GM21723 (cell line): ENCODE measurements at regions not wholly inside any gene's neighbourhood (a gene's known extent, or its start where the extent isn't known, plus 50 kb on each side); places are given as distances from the start of the nearest gene placed in this dataset.

Source experiments
- ATAC-seq: cut with Tn5 transposase; IDR thresholded peaks from one replicate; pipeline ENCODE4 v1.9.1; 2021; ENCODE audit warnings: mild to moderate bottlenecking, moderate library complexity; ENCODE audit not compliant: unreplicated experiment

DNA sequence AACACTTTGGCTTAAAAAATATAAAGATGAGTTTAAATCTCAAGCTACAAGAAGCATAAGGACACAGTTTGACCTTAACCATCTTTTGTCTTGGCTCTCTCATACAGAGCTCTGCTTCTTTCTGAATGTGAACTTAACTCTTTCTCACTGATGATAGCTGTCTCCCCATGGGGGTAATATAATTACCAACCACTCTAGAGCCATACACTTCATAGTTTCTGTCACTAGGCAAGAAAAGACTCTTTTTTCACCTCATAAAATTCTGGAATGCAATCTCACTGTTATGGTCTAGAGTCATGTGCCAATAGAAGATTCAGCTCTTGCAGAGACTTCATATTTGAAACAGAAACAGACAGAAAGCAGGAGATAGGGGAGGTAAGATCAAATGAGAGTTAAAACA is 481.7 kb upstream of the AGA start:
- ATAC-seq: no peak

DNA sequence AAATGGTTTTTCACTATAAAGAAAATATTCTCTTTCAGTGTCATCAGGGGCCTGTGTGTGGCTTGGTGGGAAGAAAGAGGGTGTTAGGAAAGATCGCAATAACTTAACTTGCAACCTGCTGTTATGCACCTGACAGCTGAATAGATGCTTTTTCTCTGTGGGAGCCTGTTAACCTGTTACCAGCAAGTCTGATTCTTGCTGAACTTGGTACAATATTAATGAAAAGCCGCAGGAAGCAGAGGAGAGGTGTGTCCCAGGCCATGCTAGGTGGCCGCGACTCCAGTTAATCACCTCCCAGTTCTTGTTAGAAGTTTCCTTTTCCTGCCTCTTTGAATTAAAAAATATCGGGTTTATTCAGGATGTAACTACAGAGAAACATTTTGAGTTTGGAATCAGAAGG is 494.8 kb upstream of the AGA start:
- no peak for ATAC-seq

DNA sequence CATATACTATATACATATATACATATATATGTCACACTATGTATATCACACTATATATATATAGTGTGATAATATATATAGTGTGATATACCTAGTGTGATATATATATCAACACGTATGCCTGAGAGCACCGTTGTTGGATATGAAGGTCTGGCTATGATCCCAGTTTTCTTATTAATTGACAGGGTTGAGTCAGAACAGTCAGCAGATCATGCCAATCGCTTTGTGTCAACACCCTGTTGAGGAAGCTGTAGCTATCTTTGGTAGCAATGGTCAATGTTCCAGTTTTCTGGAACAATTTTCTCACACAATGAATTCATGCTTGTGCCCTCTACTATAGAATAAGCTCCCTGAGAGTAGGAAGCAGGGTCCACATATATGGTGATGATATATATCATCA is 496.0 kb upstream of the AGA start:
- ATAC-seq: no peak

DNA sequence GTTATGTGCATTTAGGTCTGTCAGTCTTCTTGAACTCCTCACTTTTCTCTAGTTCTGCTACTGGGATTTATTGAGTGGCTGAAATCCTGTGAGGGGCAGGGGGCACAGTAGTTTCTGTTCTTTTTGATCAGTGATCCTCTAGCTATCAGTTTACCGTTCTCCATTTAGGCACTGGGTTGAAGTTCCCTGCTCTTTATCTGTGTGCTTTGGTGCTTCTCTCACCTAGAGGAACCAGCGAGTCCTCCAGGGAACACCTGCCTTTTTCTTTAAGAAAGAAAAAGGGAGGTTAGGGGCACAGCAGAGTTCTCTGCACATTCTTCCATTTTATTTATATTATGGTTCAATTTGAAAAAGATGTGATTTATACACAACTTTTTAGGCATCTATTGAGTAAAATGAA is 503.0 kb upstream of the AGA start:
- no peak for ATAC-seq

DNA sequence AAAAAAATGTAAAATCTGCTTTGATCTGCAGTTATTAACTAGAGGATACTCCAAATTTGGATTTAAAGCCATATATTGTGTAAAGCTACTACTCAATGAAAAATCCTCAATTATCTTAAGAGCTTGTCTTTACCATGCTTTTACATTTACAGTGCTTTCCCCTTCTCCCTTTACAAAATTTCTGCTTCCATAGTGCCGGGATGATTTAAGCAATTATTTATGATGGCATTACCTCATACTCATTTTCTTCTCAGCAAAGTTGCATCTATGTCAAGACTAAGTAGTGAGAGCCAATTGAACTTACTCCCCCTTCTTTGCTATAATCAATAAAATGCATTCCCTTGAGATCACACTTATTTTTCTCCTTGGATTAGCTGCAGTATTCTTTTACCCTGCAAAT is 505.4 kb upstream of the AGA start:
- ATAC-seq: no peak

DNA sequence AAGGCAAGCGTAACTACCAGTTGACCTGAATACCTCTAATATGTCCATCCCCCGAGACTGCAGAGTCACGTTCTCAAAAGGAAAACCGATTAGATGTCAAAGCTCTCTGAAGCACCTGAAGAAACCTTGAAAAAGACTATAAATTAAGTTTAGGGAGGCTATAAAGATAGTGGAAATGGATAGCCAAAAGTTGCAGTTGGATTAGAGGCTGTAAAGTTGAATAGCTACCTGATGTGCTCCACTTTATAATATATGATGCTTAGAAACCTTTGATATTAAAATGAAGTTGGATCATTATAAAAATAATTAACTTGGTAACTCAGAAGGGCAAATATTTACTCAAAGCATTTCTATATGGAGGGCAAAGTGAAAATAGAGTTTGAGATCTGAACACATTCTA is 506.6 kb upstream of the AGA start:
- no peak for ATAC-seq

DNA sequence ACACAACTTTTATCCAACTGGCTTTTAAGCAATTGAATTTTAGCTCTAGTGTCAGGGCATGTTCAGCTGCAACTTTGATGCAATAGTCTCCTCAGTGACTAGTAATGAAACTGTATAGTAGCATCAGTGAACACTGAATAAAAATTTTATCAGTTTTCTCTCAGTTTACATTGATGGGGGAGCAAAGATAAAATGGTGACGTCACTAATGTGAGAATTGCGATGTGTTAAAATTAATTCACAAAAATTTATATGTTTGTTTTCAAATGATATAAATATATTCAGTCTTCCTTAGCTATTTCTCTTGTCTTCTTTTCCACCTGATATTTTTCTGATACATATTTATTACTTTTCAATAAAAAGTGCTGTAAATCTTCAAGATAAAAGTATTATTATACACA is 508.8 kb upstream of the AGA start:
- ATAC-seq: no peak

DNA sequence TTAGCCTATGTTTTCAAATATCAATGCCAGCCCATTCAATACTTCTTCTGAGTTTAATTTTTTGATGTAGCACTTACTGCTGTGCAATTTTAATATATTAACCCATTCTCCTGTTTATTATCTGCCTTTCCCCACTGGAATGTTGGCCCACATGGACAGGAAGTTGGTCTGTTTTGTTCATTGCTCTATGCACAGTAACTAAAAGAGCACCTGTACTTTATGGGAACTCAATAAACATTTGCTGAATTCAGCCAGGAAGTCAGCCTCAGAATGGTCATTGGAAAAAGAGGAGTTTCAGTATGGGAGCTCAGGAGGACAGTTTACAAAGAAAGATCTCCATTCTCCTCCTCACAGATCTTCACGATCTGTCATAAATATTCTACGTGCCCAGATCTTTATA is 510.5 kb upstream of the AGA start:
- no peak for ATAC-seq

DNA sequence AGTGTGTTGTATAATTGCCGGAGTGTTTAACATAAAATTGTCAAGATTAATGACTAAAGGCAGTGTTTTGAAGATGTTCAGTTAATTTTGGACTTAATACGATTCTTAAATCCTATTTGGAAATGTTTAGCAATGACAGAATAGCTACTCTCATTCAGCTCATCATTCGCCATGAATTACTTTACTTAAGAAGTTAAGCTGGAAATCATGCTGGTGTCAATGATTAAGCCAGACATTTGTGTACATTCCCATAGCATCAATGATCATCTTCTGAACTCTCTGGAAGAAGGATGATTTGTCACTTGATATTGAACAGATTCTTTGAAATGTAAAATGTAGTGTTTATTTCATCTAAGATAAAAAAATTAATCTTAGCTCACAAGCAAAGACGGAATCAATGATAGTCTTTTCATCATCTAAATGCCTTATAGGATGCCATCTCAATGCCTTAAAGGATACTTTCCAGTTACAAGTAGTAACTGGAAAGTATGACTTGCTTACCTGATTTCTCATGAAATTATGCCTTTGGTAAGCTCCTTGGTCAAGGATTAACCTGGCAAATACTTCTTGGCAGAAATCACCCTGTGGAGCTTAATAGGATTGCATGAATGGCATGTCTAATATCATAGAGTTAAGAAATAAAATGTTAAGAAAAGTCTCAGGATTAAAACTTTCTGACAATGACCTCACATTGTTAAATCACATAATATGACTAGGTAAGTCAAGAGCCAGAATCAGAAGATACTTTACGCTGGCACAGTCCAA is 515.5 kb upstream of the AGA start:
- no peak for ATAC-seq

DNA sequence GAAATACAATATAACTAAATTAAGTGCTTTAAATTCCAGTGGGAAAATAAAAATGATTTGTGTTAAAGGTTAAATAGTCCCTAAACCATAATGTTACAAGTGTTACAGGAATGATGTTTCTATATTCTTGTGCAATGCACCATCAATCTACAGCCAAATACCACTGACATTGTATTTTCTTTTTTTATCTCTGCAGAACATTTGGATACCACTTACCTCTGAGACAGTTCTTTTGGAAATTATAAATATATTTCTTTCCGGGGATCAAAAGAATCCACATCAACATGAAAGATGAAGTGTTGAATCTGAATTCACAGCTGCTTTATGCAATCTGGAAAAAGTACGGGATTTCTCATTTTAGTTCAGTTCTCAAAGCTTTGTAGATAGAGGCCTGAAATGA is 518.3 kb upstream of the AGA start:
- ATAC-seq: no peak

DNA sequence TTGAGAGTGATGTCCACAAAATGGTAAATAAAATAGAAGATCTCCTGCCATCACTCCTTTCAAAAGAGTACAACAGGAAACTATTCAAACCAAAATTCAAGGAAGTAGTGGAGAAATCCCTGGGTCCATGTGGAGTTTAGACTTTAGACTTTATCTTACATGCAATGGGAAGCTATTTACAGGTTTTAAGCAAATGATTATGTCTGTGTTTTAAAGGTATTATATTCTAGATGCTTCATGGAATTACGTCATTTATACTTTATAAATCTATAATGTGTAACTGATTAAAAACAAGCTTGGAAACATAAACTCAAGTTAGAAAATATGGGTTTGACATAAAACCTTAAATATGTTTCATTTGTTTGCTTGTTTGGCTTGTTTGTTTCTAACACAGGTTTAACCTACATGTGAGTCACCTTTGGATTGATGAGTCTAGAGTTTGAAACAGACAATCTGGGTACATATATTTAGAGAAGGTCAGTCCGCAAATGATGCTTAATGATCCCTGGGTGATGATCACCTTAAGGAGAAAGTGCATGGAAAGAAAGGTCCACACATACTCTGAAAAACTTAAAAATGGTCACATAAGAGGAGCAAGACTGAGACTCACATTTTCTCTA is 519.6 kb upstream of the AGA start:
- no peak for ATAC-seq

DNA sequence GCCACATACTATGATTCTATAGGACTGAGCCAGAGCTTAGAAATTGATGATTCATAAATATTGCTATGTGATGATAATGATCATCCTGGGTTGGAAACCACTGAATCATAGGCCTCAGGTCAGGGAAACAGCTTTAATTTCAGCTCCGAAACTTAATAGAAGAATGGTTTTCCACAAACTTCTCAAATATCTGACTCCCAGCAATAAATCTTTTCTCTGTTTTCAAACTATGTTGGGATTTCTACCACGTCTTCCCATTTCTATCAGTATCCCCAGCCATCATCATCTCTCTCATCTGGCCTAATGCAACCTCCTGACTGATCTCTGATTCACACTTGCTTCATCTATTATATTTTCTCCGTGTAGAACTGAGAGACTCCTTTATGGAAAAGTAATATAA is 521.8 kb upstream of the AGA start:
- no peak for ATAC-seq

DNA sequence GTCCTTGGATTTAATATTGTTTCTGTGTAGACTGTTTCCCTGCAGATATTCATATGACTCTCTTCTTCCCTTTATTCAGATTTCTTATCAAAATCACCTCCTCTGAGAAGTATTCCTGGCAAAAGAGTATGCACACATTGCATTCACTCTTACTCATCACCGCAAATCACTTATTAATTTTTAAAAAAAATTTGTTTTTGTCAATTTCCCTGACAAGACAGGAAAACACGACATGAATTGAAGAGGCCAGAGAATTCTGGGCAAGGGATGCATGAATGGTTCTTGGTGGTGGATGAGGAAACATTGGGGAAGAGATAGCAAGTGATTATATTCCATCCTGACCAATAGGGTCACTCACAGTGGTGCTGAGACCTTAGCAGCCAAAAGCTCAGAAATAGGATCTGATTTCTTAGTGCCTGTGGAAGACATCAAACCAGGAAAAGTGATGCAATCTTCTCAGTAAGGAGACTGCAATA is 522.5 kb upstream of the AGA start:
- ATAC-seq: no peak

DNA sequence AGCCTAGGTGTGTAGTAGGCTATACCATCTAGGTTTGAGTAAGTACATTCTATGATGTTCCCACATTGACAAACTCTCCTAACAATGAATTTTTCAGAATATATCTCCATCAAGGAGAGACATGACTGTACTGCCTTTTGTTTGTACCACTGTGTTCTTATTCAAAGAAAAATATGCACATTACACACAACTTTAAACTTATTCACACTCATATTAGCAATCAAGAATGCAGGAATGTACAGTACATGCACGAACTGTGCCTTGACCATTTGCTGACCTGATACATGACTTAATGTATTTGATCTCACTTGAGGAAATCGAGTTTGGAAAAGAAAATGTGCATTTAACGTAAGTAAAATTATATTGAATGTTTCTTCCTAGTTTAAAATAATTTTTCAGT is 525.1 kb upstream of the AGA start:
- no peak for ATAC-seq

DNA sequence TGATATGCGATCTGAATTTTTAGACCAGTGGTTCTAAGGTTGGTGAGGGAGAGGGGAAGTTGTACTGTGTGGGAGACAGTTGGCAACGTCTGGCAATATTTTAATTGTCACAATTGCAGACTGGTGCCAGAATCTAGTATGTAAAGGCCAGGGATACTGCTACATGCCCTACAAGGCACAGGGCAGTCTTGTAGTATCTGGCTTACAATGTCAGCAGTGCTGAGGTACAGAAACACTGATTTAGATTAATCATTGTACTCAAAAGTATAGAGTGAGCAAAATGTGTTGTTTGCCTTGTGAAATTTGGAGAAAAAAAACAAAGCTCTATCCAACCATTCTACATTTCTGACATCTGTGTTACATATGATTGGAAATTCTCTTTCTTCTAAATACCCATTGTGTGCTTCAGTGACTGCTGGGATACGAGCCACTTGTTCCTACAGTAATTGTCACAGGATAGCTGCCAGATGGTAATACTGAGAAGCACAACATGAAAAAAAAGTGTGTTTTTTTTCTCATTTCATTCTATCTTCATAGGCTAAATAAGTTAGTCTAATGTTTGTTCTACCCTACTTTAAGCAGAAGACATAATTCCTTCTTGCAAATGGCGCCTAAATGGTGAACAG is 526.7 kb upstream of the AGA start:
- no peak for ATAC-seq

DNA sequence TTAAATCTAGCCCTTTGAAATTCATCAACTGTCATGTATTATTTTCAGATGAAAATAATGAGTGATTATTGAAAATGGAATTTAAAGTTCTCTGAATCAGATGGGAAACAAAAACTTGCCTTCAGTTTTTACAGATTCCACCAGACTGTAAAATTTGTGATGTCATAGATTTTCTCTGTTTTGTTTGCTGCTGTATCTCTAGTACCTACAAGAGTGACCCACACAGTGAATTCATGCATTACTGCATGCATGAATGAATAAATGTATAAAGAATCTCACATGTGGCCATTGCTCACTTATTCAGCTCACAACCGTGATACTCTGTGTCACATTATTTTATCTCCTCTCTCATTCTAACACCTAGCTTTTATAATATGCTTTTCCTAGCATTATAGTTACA is 532.2 kb upstream of the AGA start:
- ATAC-seq: no peak

DNA sequence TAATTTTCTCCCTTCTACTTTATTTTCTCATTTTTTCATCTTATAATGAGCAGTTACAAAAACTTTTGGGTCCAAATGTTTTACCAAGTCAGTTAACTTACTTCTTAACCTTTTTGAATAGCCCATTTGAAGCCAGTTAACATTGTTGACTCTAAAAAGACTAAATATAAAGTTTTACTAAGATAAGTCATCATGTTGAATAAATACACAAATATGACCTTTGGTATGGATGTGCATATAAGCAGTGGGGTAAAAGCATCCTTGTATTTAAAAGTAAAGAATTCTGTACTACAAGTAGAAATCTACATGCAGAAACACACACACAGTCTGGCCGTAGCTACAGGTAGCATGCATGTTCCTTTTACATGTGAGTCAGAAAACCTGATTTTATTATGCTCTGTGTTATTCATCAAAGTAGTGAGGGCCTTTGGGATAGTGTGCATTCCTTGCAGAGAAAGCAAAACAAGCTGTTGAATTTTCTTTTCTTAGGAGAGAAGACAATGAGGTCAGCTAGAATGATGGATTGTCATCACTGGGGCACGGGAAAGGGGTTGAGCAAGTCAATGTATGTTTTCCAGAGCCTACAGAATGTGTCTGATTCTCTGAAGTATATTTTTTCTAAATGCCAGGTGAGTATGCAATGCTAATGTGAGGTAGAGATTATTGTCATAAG is 533.2 kb upstream of the AGA start:
- ATAC-seq: no peak

DNA sequence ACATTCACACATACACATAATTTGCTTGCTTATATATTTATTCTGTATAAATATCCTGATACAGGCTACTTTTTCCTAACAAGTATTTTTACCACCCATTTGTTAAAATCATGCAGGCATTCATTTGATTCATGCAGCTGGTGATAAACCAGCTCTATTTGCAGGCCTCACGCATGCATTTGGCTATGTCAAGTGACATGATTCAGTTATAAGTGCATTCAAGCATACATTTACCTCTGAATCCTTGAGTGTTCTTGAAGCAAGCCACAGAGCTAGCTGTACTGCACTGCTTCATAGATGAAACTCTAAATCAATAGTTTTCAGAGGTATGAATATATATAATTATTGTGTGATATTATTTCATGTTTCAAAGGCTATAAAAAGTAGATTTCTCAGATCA is 544.0 kb upstream of the AGA start:
- ATAC-seq: no peak

DNA sequence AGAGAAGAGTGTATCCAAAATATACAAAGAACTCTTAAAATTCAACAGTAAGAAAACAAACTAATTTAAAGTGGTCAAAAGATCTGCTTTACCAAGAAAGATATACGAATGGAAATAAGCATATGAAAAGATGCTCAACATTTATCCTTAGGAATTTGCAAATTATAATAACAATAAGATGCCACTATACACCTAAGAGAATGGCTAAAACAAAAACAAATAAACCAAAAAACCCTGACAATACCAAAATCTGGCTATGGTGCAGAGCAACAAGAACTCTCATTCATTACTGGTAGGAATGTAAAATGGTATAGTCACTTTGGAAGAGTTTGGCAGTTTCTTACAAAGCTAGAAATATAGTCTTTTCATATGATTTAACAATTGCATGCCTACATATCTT is 545.7 kb upstream of the AGA start:
- ATAC-seq: no peak

DNA sequence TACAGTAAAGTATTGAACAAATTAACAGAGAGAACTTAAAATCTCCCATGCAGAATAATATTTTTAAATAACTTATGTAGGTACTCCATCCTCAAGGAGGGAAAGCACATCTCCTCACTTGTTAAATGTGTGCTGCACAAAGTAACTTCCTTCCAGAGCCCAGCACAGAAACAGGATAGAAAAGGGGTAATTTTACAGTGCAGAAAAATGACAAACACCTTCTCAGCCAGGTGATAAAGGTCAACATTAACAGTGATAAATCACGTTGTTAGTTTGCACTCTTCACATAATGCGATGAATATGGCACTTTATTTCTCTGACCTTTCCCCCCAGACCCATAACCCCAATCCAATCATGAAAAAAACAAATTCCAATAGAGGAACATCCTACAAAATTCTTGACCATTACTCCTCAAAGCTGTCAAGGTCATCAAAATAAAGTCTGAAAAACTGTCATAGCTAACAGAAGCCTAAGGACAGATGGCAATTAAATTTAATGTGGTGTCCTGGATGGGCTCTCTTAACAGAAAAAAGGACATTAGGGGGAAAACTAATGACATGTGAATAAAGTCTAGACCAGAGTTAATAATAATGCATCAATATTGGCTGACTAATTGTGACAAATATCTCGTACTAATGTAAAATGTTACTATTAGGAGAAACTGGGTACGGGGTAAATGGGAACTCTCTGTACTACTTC is 547.4 kb upstream of the AGA start:
- ATAC-seq: no peak

DNA sequence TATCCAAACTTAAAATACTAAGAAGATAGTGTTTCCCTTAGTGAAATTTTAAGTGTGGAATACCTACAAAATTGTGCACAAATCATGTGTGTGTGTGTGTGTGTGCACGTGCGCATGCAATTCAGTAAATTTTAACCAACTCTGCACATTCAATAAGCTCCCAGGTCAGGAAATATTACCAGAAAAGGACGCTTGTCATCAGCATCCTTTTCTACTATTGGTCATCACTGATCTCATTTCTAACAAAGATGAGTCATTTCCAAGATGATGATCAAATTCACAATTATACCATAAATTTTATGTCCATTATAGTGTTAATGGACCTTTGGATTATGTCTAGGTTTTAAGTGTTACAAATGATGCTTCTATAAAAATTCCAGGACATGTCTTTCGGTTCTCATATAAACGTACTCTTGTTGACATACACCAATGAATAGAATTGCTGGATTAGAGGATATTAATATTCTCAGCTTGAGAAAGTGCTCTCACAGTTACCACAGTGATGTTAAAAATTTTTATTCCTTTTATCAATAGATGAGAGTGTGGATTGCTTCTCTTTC is 560.9 kb upstream of the AGA start:
- no peak for ATAC-seq
